BJ (cell line): ENCODE measurements at regions not wholly inside any gene's neighbourhood (a gene's known extent, or its start where the extent isn't known, plus 50 kb on each side); places are given as distances from the start of the nearest gene placed in this dataset.

Experiments used
- CTCF ChIA-PET: fragments of 350-600 bp; formaldehyde crosslinking; extraction: SDS; loops from one replicate; lab custom pipeline; 2021; ENCODE audit warnings: antibody characterized with exemption, inconsistent platforms; lab: Yijun Ruan, JAX
- POLR2A ChIA-PET: fragments of 300-600 bp; sonication (Branson Sonifier 250); formaldehyde crosslinking; extraction: SDS; loops from one replicate; lab custom pipeline; 2021; ENCODE audit warnings: antibody characterized with exemption; lab: Charles Lee
- DNase-seq: peaks from one replicate; pipeline ENCODE4 v3.0.0-alpha.2; 2011; ENCODE audit warnings: low read depth
- H3K27me3 ChIP-seq: 2 replicates; pipeline ENCODE4 v1.6.0; 2011; ENCODE audit warnings: low read length; ENCODE audit not compliant: control insufficient read depth, insufficient read depth
- H3K36me3 ChIP-seq: 2 replicates; pipeline ENCODE4 v1.5.1; 2011; ENCODE audit warnings: low read length; ENCODE audit not compliant: control insufficient read depth, insufficient read depth
- H3K4me3 ChIP-seq: 2 replicates; pipeline ENCODE4 v1.5.1; 2011; ENCODE audit warnings: low read depth, mild to moderate bottlenecking, control low read depth, low read length
- TF ChIP-seq, protein P1 (sequence below): IDR thresholded peaks from 2 replicates; pipeline ENCODE4 v1.5.1; 2011; ENCODE audit warnings: low read depth, mild to moderate bottlenecking, control low read depth, inconsistent platforms, low read length, moderate library complexity; ENCODE audit not compliant: insufficient read depth

DNA sequence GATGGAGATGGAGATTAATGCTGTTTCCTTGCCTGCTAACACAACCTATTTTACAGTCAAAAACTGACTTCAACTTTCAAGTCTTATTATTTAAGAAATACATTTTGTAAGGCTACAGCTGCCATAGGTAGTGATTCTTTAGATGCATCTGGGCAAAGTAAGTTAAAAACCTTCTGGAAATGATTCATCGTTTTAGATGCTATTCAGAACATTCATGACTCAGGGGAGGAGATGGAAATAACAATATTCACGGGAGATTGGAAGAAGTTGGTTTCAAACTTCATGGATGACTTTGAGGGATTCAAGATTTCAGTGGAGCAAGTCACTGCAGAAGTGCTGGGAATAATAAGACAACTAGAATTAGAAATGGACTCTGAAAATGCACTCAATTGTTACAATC, 174.9 kb upstream of the GGTLC1 start:
- TF ChIP-seq, protein P1, sequence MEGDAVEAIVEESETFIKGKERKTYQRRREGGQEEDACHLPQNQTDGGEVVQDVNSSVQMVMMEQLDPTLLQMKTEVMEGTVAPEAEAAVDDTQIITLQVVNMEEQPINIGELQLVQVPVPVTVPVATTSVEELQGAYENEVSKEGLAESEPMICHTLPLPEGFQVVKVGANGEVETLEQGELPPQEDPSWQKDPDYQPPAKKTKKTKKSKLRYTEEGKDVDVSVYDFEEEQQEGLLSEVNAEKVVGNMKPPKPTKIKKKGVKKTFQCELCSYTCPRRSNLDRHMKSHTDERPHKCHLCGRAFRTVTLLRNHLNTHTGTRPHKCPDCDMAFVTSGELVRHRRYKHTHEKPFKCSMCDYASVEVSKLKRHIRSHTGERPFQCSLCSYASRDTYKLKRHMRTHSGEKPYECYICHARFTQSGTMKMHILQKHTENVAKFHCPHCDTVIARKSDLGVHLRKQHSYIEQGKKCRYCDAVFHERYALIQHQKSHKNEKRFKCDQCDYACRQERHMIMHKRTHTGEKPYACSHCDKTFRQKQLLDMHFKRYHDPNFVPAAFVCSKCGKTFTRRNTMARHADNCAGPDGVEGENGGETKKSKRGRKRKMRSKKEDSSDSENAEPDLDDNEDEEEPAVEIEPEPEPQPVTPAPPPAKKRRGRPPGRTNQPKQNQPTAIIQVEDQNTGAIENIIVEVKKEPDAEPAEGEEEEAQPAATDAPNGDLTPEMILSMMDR: no peak
- H3K4me3 ChIP-seq: no peak overlapping the region
- POLR2A ChIA-PET: no interaction called here
- no peak for DNase-seq
- no peaks in the 10 kb centered on the region for H3K36me3 ChIP-seq
- CTCF ChIA-PET: no interaction called here
- H3K27me3 ChIP-seq: no peaks in the 10 kb centered on the region; the same call in 1 of the 2 replicates

DNA sequence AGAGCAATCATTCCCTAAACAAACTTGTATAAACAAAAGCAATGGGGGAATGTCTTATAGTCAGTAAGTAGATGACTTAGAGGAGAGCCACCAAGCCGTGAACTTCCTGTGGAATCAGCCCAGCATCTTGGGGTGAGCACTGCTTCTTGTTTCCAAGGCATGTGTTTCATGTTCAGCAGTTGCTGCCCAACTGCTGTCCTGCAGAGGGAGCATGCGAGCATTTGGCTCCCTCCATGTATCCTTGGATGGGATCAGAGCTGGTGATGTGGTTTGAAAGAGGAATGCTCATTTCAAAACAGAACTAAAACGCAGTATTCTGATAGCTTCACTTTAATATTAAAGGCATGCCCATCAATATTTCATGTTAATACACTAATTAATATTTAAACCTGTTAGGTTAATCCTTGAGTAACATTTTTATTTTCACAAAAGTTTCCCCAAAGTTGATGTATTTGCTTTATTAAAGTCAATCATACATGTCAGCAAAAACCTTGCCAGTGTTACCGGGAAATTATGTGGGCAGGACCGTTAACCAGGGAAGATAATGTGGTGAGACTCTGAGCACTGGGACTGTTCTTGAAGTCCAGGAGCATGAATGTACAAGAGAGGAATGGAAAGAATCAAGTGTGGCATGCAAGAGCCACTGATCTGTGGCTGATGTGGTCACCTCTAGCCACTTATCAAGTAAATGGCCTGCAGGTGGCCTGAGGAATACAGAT, 172.1 kb upstream of the GGTLC1 start:
- Histone ChIP-seq H3K36me3 (no peaks in the 10 kb centered on the region), H3K27me3 (no peaks in the 10 kb centered on the region; the same call in 1 of the 2 replicates), H3K4me3 (no peak overlapping the region)
- ChIA-PET POLR2A (no interaction called here), CTCF (interaction anchor here (0.7 to 5.5 kb wide), 11 partner anchors 10 to 770 kb away, joined by 3 to 43 read pairs (median 5); no protein-coding TSS in a partner anchor)
- peak; percentile 16 for DNase-seq
- TF ChIP-seq, protein P1: peak; percentile 91

DNA sequence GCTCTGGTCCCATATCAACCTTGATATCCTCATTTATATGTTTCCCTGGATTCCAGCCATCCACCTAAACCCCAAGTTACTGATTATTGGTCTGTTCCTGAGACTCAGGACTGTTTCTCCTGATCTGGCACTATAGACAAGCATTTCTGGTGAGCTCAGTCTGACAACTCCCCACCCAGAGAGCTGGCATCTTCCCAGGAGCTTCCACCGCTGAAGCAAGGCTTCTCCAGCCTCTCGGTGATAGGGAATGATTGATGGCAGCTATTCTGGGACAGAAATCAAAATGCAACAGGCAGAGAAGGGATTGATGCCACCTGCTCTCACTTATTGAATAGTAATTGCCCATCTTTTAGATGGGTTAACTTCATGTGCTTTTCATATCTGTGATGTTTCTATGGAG, 169.7 kb upstream of the GGTLC1 start:
- no peaks in the 10 kb centered on the region for H3K36me3 ChIP-seq
- CTCF ChIA-PET: interaction anchor here (0.5 to 5.5 kb wide), 3 partner anchors 8 to 760 kb away, joined by 3 to 43 read pairs (median 3); no protein-coding TSS in a partner anchor
- H3K4me3 ChIP-seq: no peak overlapping the region
- H3K27me3 ChIP-seq: peaks cover 2% of the 10 kb centered on the region; the same call in 1 of the 2 replicates
- DNase-seq: no peak
- POLR2A ChIA-PET: no interaction called here
- TF ChIP-seq, protein P1: no peak

DNA sequence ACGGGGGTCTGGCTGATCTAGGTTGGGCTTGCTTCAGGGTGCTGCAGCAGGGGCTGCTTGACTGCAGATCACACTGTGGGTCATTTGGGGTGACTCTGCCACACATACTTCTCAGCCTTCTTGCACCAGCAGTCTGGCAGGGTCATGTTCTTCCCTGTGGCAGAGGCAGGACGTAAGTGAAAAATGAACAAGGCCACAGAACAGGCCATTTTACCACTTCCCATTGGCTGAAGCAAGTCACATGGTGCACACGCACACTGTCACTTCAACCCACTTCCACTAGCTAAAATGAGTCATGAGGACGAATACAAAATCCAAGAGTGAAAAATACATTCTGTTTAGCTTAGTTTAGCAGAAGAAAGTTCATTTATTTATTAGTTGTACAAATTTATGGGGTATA, 168.6 kb upstream of the GGTLC1 start:
- Histone ChIP-seq H3K4me3 (no peak overlapping the region), H3K27me3 (peaks cover 2% of the 10 kb centered on the region; the same call in 1 of the 2 replicates), H3K36me3 (no peaks in the 10 kb centered on the region)
- CTCF ChIA-PET: no interaction called here
- POLR2A ChIA-PET: no interaction called here
- TF ChIP-seq, protein P1: no peak
- no peak for DNase-seq

DNA sequence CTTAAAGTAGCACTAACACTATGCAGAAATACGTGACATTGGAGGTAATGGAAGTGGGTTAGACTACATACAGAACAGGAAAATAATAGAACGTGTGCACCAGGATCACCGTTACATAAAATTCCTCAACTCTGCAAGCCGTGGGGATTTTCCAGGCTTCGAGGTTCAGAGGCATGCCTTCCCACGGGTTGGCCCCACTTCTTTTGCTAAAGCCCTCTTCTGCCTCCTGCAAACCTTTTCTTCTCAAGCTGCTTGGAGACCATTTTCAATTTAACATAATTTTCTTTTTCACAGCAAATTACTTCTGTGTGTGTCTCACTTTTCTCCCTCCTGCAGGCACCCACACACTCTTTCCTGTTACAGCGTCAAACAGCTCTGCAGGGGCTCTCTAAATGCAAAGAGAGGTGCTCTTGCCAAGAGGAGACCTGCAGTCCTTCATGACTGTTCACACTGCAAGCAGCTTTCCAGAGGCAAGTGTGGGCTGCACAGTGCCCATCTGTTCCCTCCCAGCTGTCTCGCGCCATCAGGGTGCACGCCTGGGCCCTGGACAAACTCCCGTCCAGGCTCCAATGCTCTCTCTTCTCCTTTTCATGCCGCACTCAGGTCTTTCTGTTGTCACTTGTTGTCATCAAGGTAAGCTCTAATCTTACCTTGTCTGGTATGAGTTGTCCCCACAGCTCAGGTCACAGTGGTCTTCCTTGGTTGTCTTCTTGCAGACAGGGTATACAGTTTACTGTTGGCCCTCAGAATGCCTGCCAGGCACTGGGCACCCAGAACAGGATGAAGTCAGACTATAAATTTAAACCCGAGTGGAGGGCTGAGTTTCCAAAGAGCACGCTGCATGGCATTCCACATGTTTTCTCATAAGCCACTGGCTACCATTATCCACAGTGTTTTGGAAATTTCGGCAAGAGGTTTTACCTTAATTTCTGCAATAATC, 164.8 kb upstream of the GGTLC1 start:
- DNase-seq: no peak
- TF ChIP-seq, protein P1: no peak
- CTCF ChIA-PET: interaction anchor here (0.6 kb wide), 1 partner anchor 20 kb away, joined by 3 read pairs; no protein-coding TSS in a partner anchor
- H3K4me3 ChIP-seq: no peak overlapping the region
- POLR2A ChIA-PET: no interaction called here
- peaks cover 2% of the 10 kb centered on the region; the same call in 1 of the 2 replicates for H3K27me3 ChIP-seq
- no peaks in the 10 kb centered on the region for H3K36me3 ChIP-seq
